Neural progenitor cell (in vitro differentiated cells): ENCODE measurements at regions not wholly inside any gene's neighbourhood (a gene's known extent, or its start where the extent isn't known, plus 50 kb on each side); places are given as distances from the start of the nearest gene placed in this dataset.
"Not testable (repeated sequence)": the region's sequence is repeated elsewhere in the genome, so short reads cannot be mapped to it uniquely, and the experiment has no call there.

Source experiments
- DNase-seq: peaks from one replicate; pipeline ENCODE4 v3.0.0-alpha.2; 2016; ENCODE audit warnings: low spot score
- H2AFZ ChIP-seq: fragments of 200-600 bp; sonication (generic); replicated peaks from 2 replicates; pipeline ENCODE4 v1.6.1; 2016; ENCODE audit warnings: antibody characterized with exemption
- H3F3A ChIP-seq: fragments of 200-600 bp; sonication (generic); 2 replicates; pipeline ENCODE4 v1.6.1; 2016; ENCODE audit warnings: antibody characterized with exemption, low read depth
- H3K27ac ChIP-seq: fragments of 200-600 bp; sonication (generic); 2 replicates; pipeline ENCODE4 v1.5.1; 2016; ENCODE audit warnings: mild to moderate bottlenecking
- H3K27me3 ChIP-seq: fragments of 200-600 bp; sonication (generic); 2 replicates; pipeline ENCODE4 v1.6.1; 2016; ENCODE audit warnings: mild to moderate bottlenecking, moderate library complexity
- H3K36me3 ChIP-seq: fragments of 200-600 bp; sonication (generic); 2 replicates; pipeline ENCODE4 v1.5.1; 2016
- H3K4me1 ChIP-seq: fragments of 200-600 bp; sonication (generic); 2 replicates; pipeline ENCODE4 v1.6.1; 2016; ENCODE audit warnings: mixed run types
- H3K4me2 ChIP-seq: fragments of 200-600 bp; sonication (generic); 2 replicates; pipeline ENCODE4 v1.6.1; 2016
- H3K4me3 ChIP-seq: fragments of 200-600 bp; sonication (generic); 2 replicates; pipeline ENCODE4 v1.5.1; 2016
- H3K79me2 ChIP-seq: fragments of 200-600 bp; sonication (generic); 2 replicates; pipeline ENCODE4 v1.6.1; 2016; ENCODE audit warnings: low read depth
- H3K9ac ChIP-seq: fragments of 200-600 bp; sonication (generic); 2 replicates; pipeline ENCODE4 v1.6.1; 2016
- H3K9me3 ChIP-seq: fragments of 200-600 bp; sonication (generic); 2 replicates; pipeline ENCODE4 v1.5.1; 2016; ENCODE audit warnings: low read depth
- H4K20me1 ChIP-seq: fragments of 200-600 bp; sonication (generic); 2 replicates; pipeline ENCODE4 v1.6.1; 2016; ENCODE audit warnings: low read depth
- H3K27ac Mint-ChIP-seq: 3 replicates; pipeline ENCODE4 v1.8.0; 2021; ENCODE audit warnings: mixed read lengths
- H3K27me3 Mint-ChIP-seq: 2 replicates; pipeline ENCODE4 v1.8.0; 2022; ENCODE audit warnings: low read depth, mild to moderate bottlenecking, inconsistent platforms, moderate library complexity, mixed read lengths; ENCODE audit not compliant: insufficient read depth
- H3K36me3 Mint-ChIP-seq: 3 replicates; pipeline ENCODE4 v1.8.0; 2021; ENCODE audit warnings: mixed read lengths
- H3K4me1 Mint-ChIP-seq: 3 replicates; pipeline ENCODE4 v1.8.0; 2021; ENCODE audit warnings: mixed read lengths
- H3K4me3 Mint-ChIP-seq: 3 replicates; pipeline ENCODE4 v1.8.0; 2021; ENCODE audit warnings: mild to moderate bottlenecking, moderate library complexity, mixed read lengths
- H3K9me3 Mint-ChIP-seq: 3 replicates; pipeline ENCODE4 v1.8.0; 2020; ENCODE audit warnings: mixed read lengths
- CTCF ChIP-seq: fragments of 200-600 bp; sonication (generic); IDR thresholded peaks from 2 replicates; pipeline ENCODE4 v1.5.1; 2017; ENCODE audit warnings: antibody characterized with exemption, mild to moderate bottlenecking
- EZH2 ChIP-seq: fragments of 200-600 bp; sonication (generic); IDR thresholded peaks from 2 replicates; pipeline ENCODE4 v1.6.1; 2017; ENCODE audit warnings: antibody characterized with exemption, mild to moderate bottlenecking, moderate library complexity
- EZH2phosphoT487 ChIP-seq: fragments of 200-600 bp; sonication (generic); IDR thresholded peaks from 2 replicates; pipeline ENCODE4 v1.6.1; 2017; ENCODE audit warnings: antibody characterized with exemption

GRCh38 chr14:105760691-105761344, 234.4 kb downstream of the TMEM121 start:
- H4K20me1 ChIP-seq = no peaks in the 10 kb centered on the region
- Mint-ChIP-seq H3K4me1 (no peaks in the 10 kb centered on the region), H3K9me3 (peaks cover 24% of the 10 kb centered on the region), H3K27me3 (peaks cover 4% of the 10 kb centered on the region), H3K27ac (no peak overlapping the region), H3K36me3 (peaks cover 2% of the 10 kb centered on the region), H3K4me3 (no peak overlapping the region)
- H3K27ac ChIP-seq = no peak overlapping the region
- no peaks in the 10 kb centered on the region for H3K27me3 ChIP-seq
- no peak overlapping the region for H2AFZ ChIP-seq
- no peaks in the 10 kb centered on the region for H3K4me1 ChIP-seq
- H3K9me3 ChIP-seq = no peaks in the 10 kb centered on the region
- no peaks in the 10 kb centered on the region for H3K79me2 ChIP-seq
- no peaks in the 10 kb centered on the region for H3K36me3 ChIP-seq
- H3F3A ChIP-seq = no peaks in the 10 kb centered on the region
- no peak overlapping the region for H3K4me3 ChIP-seq
- no peak for DNase-seq
- H3K9ac ChIP-seq = no peak overlapping the region
- H3K4me2 ChIP-seq = no peak overlapping the region
- TF ChIP-seq EZH2phosphoT487 = no peak
- TF ChIP-seq EZH2 = no peak
- no peak for TF ChIP-seq CTCF

DNA sequence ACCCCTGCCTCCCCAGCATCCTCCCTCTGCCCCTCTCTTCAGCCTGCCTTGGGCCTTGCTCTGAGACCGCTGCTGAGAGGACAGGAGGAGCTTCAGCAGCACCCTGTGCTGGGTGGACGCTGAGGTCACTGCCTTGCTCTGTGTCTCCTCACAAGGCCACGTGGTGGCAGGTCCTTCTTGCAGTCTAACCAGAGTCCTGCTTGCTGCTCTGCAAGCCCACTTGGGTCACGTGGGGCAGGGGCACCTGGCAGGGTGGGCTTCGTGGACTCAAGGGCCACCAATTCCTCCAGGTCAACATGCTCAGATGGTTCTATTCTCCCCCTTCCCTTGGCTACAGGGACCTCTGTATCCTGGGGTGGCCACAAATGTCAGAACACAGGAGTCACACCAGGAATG, 235.0 kb downstream of the TMEM121 start:
- not testable (repeated sequence) for H3K36me3 ChIP-seq, DNase-seq, H3F3A ChIP-seq, H3K27ac Mint-ChIP-seq, H3K9me3 ChIP-seq, H3K4me3 Mint-ChIP-seq, H3K79me2 ChIP-seq, H3K27me3 ChIP-seq, H2AFZ ChIP-seq, H3K4me1 ChIP-seq, H3K9ac ChIP-seq, H3K4me1 Mint-ChIP-seq, H3K4me3 ChIP-seq, H3K27me3 Mint-ChIP-seq, H4K20me1 ChIP-seq, H3K4me2 ChIP-seq, H3K27ac ChIP-seq, H3K36me3 Mint-ChIP-seq
- H3K9me3 Mint-ChIP-seq = peaks cover 28% of the 10 kb centered on the region

GRCh38 chr14:105761842-105762241, 235.5 kb downstream of the TMEM121 start:
- no peaks in the 10 kb centered on the region for H3K4me1 Mint-ChIP-seq
- Histone ChIP-seq H3K27ac (no peak overlapping the region), H3K4me2 (no peak overlapping the region), H3K4me3 (no peak overlapping the region), H4K20me1 (no peaks in the 10 kb centered on the region), H3K79me2 (no peaks in the 10 kb centered on the region), H3K4me1 (no peaks in the 10 kb centered on the region), H3F3A (no peaks in the 10 kb centered on the region), H3K36me3 (no peaks in the 10 kb centered on the region), H3K9me3 (no peaks in the 10 kb centered on the region), H3K9ac (no peak overlapping the region), H2AFZ (no peak overlapping the region), H3K27me3 (no peaks in the 10 kb centered on the region)
- DNase-seq = no peak
- TF ChIP-seq EZH2 = no peak
- TF ChIP-seq EZH2phosphoT487 = no peak
- TF ChIP-seq CTCF = no peak
- peak overlapping the region; percentile 31 for H3K4me3 Mint-ChIP-seq
- H3K9me3 Mint-ChIP-seq = peaks cover 33% of the 10 kb centered on the region
- peaks cover 11% of the 10 kb centered on the region for H3K27me3 Mint-ChIP-seq
- no peak overlapping the region for H3K27ac Mint-ChIP-seq
- H3K36me3 Mint-ChIP-seq = peaks cover 2% of the 10 kb centered on the region

DNA sequence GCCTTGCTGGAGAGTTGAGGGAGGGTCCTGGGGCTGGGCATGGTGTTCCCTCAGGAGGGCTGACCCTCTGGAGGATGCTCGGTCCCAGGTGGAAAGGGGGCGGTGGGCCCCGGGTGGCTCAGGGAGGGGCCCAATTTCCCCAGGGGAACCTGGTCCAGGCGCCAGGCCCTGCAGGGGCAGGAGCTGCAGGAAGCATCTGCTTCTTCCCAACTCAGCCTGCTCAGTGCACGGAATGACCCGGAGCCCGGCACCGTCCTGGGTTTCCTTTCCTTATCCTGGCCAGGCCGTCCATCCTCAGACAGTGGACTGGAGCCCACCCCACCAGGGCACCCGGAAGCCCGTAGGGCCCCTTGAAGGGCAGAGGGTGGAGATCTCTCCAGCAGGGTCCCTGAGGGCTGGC, 235.9 kb downstream of the TMEM121 start:
- H3K36me3 Mint-ChIP-seq, H3K4me1 ChIP-seq, H3F3A ChIP-seq, H3K4me2 ChIP-seq, H3K9ac ChIP-seq, H2AFZ ChIP-seq, DNase-seq, H3K4me1 Mint-ChIP-seq, H3K27ac Mint-ChIP-seq, H3K4me3 Mint-ChIP-seq, H3K27me3 ChIP-seq, H3K79me2 ChIP-seq, H3K27ac ChIP-seq, H3K4me3 ChIP-seq, H3K36me3 ChIP-seq, H4K20me1 ChIP-seq, H3K9me3 ChIP-seq: not testable (repeated sequence)
- Mint-ChIP-seq H3K27me3 (peaks cover 11% of the 10 kb centered on the region), H3K9me3 (peaks cover 30% of the 10 kb centered on the region)

- not testable (repeated sequence) for H3K4me1 Mint-ChIP-seq, H3K27ac Mint-ChIP-seq, H3K79me2 ChIP-seq, H3K4me3 Mint-ChIP-seq, H3K9me3 ChIP-seq, H3F3A ChIP-seq, H4K20me1 ChIP-seq, H3K27ac ChIP-seq, H2AFZ ChIP-seq, H3K36me3 ChIP-seq, H3K4me1 ChIP-seq, DNase-seq, H3K9ac ChIP-seq, H3K36me3 Mint-ChIP-seq, H3K27me3 ChIP-seq, H3K4me3 ChIP-seq, H3K4me2 ChIP-seq
- Mint-ChIP-seq H3K27me3 (peaks cover 11% of the 10 kb centered on the region), H3K9me3 (peaks cover 30% of the 10 kb centered on the region)
These were observed 238.0 kb downstream of the TMEM121 start for GRCh38 chr14:105764254-105764901.

- H3K4me1 ChIP-seq, H3K4me3 Mint-ChIP-seq, DNase-seq, H3K9me3 ChIP-seq, H3K27ac Mint-ChIP-seq, H3K4me3 ChIP-seq, H3K27ac ChIP-seq, H3K4me2 ChIP-seq, H3F3A ChIP-seq, H2AFZ ChIP-seq, H3K36me3 Mint-ChIP-seq, H3K79me2 ChIP-seq, H4K20me1 ChIP-seq, H3K9ac ChIP-seq, H3K27me3 ChIP-seq, H3K36me3 ChIP-seq, H3K4me1 Mint-ChIP-seq: not testable (repeated sequence)
- H3K27me3 Mint-ChIP-seq = peaks cover 11% of the 10 kb centered on the region
- H3K9me3 Mint-ChIP-seq = peaks cover 33% of the 10 kb centered on the region
These were observed 238.9 kb downstream of the TMEM121 start for GRCh38 chr14:105765072-105765825.
